Parathyroid adenoma (tissue), 2 donors: ENCODE measurements at regions not wholly inside any gene's neighbourhood (a gene's known extent, or its start where the extent isn't known, plus 50 kb on each side); places are given as distances from the start of the nearest gene placed in this dataset.

Experiments used
- H2AFZ ChIP-seq: fragments of 300-600 bp; sonication (generic); one replicate; pipeline ENCODE4 v1.7.0; 2017; ENCODE audit warnings: antibody characterized with exemption, mild to moderate bottlenecking
- H3K27ac ChIP-seq: fragments of 300-600 bp; sonication (generic); one replicate; pipeline ENCODE4 v1.7.0; 2017
- H3K27me3 ChIP-seq: fragments of 300-600 bp; sonication (generic); one replicate; pipeline ENCODE4 v1.7.0; 2017; ENCODE audit warnings: low read length; ENCODE audit not compliant: control insufficient read depth, insufficient read depth
- H3K36me3 ChIP-seq: fragments of 300-600 bp; sonication (generic); one replicate; pipeline ENCODE4 v1.7.0; 2017; ENCODE audit warnings: low read length; ENCODE audit not compliant: control insufficient read depth, insufficient read depth
- H3K4me1 ChIP-seq: fragments of 300-600 bp; sonication (generic); one replicate; pipeline ENCODE4 v1.7.0; 2017; ENCODE audit warnings: control low read depth
- H3K4me2 ChIP-seq: fragments of 300-600 bp; sonication (generic); one replicate; pipeline ENCODE4 v1.7.0; 2017; ENCODE audit warnings: low read length
- H3K4me3 ChIP-seq: fragments of 300-600 bp; sonication (generic); one replicate; pipeline ENCODE4 v1.7.0; 2017; ENCODE audit warnings: low read depth, low read length
- H3K79me2 ChIP-seq: fragments of 300-600 bp; sonication (generic); one replicate; pipeline ENCODE4 v1.7.0; 2017; ENCODE audit warnings: control low read depth
- H3K9ac ChIP-seq: fragments of 300-600 bp; sonication (generic); one replicate; pipeline ENCODE4 v1.7.0; 2017; ENCODE audit warnings: mild to moderate bottlenecking
- H3K9me3 ChIP-seq: fragments of 300-600 bp; sonication (generic); one replicate; pipeline ENCODE4 v1.7.0; 2017; ENCODE audit warnings: low read length; ENCODE audit not compliant: control insufficient read depth
- TF ChIP-seq, protein P1 (sequence below): fragments of 300-600 bp; sonication (generic); IDR thresholded peaks from one replicate; pipeline ENCODE4 v1.7.0; 2017; ENCODE audit warnings: antibody characterized with exemption, mild to moderate bottlenecking
- donor health status: primary hyperparathyroidism.

DNA sequence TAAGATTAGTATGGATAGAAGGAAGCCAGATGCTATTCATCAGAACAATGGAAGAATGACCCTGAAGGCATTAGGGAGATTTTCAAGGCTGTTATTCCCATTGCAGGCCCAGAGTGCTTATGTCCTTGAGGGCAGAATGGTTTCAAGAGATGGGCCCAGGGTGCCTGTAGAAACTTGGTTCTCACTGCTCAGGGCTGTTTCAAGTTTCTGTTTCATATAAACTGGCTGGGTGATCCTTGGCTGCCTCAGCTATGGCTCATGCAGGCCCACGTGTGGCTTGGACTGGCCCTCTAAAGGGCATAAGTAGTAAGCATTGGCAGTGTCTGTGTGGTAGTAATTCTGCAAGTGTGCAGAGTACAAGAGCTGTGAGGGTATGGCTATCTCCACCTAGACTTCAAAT is 540.9 kb upstream of the MAN1A1 start:
- Histone ChIP-seq H3K4me2 (no peak overlapping the region), H3K4me1 (no peaks in the 10 kb centered on the region), H3K9me3 (no peaks in the 10 kb centered on the region), H3K4me3 (no peak overlapping the region), H2AFZ (no peak overlapping the region), H3K36me3 (no peaks in the 10 kb centered on the region), H3K79me2 (no peaks in the 10 kb centered on the region), H3K9ac (no peak overlapping the region), H3K27ac (no peak overlapping the region), H3K27me3 (no peaks in the 10 kb centered on the region)
- TF ChIP-seq, protein P1, sequence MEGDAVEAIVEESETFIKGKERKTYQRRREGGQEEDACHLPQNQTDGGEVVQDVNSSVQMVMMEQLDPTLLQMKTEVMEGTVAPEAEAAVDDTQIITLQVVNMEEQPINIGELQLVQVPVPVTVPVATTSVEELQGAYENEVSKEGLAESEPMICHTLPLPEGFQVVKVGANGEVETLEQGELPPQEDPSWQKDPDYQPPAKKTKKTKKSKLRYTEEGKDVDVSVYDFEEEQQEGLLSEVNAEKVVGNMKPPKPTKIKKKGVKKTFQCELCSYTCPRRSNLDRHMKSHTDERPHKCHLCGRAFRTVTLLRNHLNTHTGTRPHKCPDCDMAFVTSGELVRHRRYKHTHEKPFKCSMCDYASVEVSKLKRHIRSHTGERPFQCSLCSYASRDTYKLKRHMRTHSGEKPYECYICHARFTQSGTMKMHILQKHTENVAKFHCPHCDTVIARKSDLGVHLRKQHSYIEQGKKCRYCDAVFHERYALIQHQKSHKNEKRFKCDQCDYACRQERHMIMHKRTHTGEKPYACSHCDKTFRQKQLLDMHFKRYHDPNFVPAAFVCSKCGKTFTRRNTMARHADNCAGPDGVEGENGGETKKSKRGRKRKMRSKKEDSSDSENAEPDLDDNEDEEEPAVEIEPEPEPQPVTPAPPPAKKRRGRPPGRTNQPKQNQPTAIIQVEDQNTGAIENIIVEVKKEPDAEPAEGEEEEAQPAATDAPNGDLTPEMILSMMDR, result no peak

DNA sequence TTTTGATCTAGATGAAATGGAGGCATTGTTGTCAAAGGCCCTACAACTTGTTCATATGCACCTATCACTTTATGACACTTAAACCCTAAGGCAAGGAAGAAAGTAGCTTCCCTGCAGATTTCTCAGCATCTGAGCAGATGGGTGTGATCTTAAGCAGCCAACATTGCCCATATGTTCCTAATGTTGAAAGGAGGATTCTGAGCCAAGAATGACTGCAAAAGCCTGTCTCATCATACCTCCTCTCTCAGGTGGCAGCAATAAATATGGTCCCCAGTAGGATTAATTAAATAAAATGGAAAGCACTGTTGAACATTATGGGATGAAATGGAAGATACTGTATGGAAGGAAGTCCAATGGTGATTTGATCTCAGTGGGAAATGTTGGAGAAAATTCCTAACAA is 538.1 kb upstream of the MAN1A1 start:
- Histone ChIP-seq H2AFZ (no peak overlapping the region), H3K4me2 (no peak overlapping the region), H3K79me2 (no peaks in the 10 kb centered on the region), H3K4me3 (no peak overlapping the region), H3K4me1 (no peaks in the 10 kb centered on the region), H3K9ac (no peak overlapping the region), H3K27ac (no peak overlapping the region), H3K9me3 (no peaks in the 10 kb centered on the region), H3K27me3 (no peaks in the 10 kb centered on the region), H3K36me3 (no peaks in the 10 kb centered on the region)
- TF ChIP-seq, protein P1, result no peak

DNA sequence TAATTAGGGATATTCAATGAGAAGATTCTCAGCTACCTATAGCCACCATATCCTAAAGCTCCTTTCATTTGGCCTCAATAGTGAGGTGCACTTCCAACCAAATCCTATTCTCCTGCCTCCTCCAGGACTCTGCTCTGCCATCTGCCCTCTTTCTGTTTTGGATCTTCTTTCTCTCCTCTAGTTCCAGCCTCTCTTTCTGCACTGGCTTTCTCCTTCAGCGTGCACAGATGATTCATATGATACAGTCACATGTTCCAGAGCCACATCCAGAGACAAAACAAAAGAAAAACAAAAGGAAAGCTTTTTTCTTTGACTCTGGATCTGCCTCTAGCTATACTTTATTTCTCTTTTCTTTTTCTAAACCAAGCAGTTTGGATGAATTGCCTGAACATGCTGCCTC is 531.9 kb upstream of the MAN1A1 start:
- TF ChIP-seq, protein P1, result no peak

DNA sequence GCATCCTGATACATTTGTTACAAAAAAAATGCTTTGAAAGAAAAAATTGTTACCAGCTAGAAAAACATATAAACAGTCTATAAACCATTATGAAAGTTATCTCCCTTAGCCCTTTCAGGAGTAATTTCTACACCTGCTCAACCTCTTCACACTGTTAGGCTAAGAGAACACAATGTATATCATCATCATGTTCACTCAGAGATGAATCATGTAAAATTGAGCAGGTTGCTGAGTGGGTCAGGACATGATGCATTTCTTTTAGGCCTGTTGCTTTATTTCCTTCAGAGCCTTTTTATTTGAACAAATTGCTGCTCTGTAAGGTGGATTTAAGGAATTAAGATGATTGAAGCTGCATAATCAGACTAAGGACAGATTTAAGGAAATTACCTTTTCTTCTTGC is 531.3 kb upstream of the MAN1A1 start:
- Histone ChIP-seq H3K9me3 (no peaks in the 10 kb centered on the region), H3K9ac (no peak overlapping the region), H3K27ac (no peak overlapping the region), H3K27me3 (no peaks in the 10 kb centered on the region), H2AFZ (no peak overlapping the region), H3K4me1 (no peaks in the 10 kb centered on the region), H3K36me3 (no peaks in the 10 kb centered on the region), H3K4me2 (no peak overlapping the region), H3K4me3 (no peak overlapping the region), H3K79me2 (no peaks in the 10 kb centered on the region)
- TF ChIP-seq, protein P1, result no peak

More for the DNA sequence above, 531.9 kb upstream of the MAN1A1 start:
- Histone ChIP-seq H3K4me2 (no peak overlapping the region), H3K4me1 (no peaks in the 10 kb centered on the region), H3K36me3 (no peaks in the 10 kb centered on the region), H3K9me3 (no peaks in the 10 kb centered on the region), H3K27ac (no peak overlapping the region), H3K9ac (no peak overlapping the region), H3K79me2 (no peaks in the 10 kb centered on the region), H2AFZ (no peak overlapping the region), H3K4me3 (no peak overlapping the region), H3K27me3 (no peaks in the 10 kb centered on the region)

DNA sequence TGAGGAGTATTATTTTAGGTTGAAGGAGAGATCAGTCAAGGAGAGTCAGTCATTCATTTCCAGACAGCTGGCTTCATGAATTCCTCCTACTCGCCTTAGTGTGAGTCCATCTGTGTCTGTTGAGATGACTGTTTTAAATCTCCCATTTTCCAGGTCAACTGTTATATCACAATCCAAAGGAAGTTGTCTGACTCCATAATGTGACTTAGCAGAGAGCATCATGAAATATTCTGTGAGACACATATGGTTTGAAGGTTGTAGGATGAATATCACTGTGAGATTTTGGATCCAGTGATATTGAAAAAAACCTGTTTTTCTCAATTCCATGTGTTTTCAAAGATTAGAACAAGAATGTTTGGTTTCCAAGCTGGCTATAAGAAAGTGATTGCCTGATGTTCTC is 530.2 kb upstream of the MAN1A1 start:
- H3K9ac ChIP-seq, result no peak overlapping the region
- H3K4me3 ChIP-seq, result no peak overlapping the region
- H3K79me2 ChIP-seq, result no peaks in the 10 kb centered on the region
- no peaks in the 10 kb centered on the region for H3K9me3 ChIP-seq
- H3K27ac ChIP-seq, result no peak overlapping the region
- H3K4me2 ChIP-seq, result no peak overlapping the region
- no peak overlapping the region for H2AFZ ChIP-seq
- no peaks in the 10 kb centered on the region for H3K36me3 ChIP-seq
- TF ChIP-seq, protein P1, result no peak
- no peaks in the 10 kb centered on the region for H3K27me3 ChIP-seq
- no peaks in the 10 kb centered on the region for H3K4me1 ChIP-seq
